ENCODE measurements at regions not wholly inside any gene's neighbourhood (a gene's known extent, or its start where the extent isn't known, plus 50 kb on each side); places are given as distances from the start of the nearest gene placed in this dataset.

DNA sequence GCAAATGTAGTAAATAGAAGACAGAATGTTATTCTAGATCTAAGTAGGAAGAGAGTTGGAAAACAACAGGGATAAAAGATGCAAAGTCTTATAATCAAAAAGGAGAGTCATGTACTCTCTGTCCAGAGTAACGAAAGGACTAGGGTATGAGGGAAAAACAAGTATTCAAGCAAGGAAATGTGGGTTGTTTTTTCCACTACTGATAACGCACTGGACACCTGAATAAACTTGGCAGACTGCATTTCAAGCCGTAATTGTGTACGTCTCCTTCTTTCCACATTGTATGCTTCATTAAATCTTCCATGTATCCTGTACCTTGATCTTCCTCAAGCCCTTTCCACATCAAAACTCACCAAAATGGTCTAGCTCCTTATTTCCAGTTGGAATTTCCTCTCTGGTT is 420.6 kb downstream of the ZEB2 start:
- TF ChIP-seq, protein P1, sequence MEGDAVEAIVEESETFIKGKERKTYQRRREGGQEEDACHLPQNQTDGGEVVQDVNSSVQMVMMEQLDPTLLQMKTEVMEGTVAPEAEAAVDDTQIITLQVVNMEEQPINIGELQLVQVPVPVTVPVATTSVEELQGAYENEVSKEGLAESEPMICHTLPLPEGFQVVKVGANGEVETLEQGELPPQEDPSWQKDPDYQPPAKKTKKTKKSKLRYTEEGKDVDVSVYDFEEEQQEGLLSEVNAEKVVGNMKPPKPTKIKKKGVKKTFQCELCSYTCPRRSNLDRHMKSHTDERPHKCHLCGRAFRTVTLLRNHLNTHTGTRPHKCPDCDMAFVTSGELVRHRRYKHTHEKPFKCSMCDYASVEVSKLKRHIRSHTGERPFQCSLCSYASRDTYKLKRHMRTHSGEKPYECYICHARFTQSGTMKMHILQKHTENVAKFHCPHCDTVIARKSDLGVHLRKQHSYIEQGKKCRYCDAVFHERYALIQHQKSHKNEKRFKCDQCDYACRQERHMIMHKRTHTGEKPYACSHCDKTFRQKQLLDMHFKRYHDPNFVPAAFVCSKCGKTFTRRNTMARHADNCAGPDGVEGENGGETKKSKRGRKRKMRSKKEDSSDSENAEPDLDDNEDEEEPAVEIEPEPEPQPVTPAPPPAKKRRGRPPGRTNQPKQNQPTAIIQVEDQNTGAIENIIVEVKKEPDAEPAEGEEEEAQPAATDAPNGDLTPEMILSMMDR (IDR thresholded peaks at IDR 0.05): no peak
- TF ChIP-seq POLR2A (IDR thresholded peaks at IDR 0.05) (no peak), POLR2AphosphoS5 (IDR thresholded peaks at IDR 0.05) (no peak)
